ENCODE measurements at regions not wholly inside any gene's neighbourhood (a gene's known extent, or its start where the extent isn't known, plus 50 kb on each side); places are given as distances from the start of the nearest gene placed in this dataset.

DNA sequence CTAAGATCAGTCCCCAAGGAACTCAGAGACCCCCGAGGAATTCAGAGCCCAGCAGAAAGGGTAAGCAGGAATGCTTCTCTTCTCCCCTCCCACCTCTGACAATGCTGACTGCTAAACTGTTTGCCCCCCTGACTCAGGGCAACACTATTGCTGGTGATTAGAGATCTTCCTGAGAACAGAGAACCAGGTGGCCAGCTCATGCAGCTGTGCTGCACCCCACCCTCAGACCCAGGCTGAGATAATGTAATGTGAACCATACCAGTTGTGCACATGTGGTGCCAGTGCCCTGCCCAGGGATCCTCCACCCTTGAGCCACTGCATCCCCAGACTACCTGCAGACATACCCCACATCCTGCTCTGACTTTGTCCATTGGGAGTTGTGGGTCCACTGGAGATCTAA, 139.1 kb upstream of the ARG1 start:
- no peak for TF ChIP-seq ZNF114 (CRISPR knock-in tag; IDR thresholded peaks at IDR 0.05)
- TF ChIP-seq STAT1 (IDR thresholded peaks at IDR 0.05; ENCODE audit: unreplicated experiment) = no peak
- TF ChIP-seq, protein P1, sequence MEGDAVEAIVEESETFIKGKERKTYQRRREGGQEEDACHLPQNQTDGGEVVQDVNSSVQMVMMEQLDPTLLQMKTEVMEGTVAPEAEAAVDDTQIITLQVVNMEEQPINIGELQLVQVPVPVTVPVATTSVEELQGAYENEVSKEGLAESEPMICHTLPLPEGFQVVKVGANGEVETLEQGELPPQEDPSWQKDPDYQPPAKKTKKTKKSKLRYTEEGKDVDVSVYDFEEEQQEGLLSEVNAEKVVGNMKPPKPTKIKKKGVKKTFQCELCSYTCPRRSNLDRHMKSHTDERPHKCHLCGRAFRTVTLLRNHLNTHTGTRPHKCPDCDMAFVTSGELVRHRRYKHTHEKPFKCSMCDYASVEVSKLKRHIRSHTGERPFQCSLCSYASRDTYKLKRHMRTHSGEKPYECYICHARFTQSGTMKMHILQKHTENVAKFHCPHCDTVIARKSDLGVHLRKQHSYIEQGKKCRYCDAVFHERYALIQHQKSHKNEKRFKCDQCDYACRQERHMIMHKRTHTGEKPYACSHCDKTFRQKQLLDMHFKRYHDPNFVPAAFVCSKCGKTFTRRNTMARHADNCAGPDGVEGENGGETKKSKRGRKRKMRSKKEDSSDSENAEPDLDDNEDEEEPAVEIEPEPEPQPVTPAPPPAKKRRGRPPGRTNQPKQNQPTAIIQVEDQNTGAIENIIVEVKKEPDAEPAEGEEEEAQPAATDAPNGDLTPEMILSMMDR (conservative IDR thresholded peaks at IDR 0.05; ENCODE audit: low read depth in 2 of 2) = no peak
- TF ChIP-seq EZH2 (IDR thresholded peaks at IDR 0.05; ENCODE audit: low read depth, unreplicated experiment) = no peak
- TF ChIP-seq EZH2phosphoT487 (IDR thresholded peaks at IDR 0.05; ENCODE audit: unreplicated experiment) = no peak
- TF ChIP-seq, protein P2, sequence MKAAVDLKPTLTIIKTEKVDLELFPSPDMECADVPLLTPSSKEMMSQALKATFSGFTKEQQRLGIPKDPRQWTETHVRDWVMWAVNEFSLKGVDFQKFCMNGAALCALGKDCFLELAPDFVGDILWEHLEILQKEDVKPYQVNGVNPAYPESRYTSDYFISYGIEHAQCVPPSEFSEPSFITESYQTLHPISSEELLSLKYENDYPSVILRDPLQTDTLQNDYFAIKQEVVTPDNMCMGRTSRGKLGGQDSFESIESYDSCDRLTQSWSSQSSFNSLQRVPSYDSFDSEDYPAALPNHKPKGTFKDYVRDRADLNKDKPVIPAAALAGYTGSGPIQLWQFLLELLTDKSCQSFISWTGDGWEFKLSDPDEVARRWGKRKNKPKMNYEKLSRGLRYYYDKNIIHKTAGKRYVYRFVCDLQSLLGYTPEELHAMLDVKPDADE (IDR thresholded peaks at IDR 0.05) = no peak
- TF ChIP-seq, protein P3, sequence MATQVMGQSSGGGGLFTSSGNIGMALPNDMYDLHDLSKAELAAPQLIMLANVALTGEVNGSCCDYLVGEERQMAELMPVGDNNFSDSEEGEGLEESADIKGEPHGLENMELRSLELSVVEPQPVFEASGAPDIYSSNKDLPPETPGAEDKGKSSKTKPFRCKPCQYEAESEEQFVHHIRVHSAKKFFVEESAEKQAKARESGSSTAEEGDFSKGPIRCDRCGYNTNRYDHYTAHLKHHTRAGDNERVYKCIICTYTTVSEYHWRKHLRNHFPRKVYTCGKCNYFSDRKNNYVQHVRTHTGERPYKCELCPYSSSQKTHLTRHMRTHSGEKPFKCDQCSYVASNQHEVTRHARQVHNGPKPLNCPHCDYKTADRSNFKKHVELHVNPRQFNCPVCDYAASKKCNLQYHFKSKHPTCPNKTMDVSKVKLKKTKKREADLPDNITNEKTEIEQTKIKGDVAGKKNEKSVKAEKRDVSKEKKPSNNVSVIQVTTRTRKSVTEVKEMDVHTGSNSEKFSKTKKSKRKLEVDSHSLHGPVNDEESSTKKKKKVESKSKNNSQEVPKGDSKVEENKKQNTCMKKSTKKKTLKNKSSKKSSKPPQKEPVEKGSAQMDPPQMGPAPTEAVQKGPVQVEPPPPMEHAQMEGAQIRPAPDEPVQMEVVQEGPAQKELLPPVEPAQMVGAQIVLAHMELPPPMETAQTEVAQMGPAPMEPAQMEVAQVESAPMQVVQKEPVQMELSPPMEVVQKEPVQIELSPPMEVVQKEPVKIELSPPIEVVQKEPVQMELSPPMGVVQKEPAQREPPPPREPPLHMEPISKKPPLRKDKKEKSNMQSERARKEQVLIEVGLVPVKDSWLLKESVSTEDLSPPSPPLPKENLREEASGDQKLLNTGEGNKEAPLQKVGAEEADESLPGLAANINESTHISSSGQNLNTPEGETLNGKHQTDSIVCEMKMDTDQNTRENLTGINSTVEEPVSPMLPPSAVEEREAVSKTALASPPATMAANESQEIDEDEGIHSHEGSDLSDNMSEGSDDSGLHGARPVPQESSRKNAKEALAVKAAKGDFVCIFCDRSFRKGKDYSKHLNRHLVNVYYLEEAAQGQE (IDR thresholded peaks at IDR 0.05; ENCODE audit: unreplicated experiment) = no peak
- no peak for TF ChIP-seq POLR2AphosphoS5 (IDR thresholded peaks at IDR 0.05; ENCODE audit: low read depth)
- TF ChIP-seq CREB1 (CRISPR knock-in tag; IDR thresholded peaks at IDR 0.05; ENCODE audit: low read depth) = no peak
- TF ChIP-seq, protein P4, sequence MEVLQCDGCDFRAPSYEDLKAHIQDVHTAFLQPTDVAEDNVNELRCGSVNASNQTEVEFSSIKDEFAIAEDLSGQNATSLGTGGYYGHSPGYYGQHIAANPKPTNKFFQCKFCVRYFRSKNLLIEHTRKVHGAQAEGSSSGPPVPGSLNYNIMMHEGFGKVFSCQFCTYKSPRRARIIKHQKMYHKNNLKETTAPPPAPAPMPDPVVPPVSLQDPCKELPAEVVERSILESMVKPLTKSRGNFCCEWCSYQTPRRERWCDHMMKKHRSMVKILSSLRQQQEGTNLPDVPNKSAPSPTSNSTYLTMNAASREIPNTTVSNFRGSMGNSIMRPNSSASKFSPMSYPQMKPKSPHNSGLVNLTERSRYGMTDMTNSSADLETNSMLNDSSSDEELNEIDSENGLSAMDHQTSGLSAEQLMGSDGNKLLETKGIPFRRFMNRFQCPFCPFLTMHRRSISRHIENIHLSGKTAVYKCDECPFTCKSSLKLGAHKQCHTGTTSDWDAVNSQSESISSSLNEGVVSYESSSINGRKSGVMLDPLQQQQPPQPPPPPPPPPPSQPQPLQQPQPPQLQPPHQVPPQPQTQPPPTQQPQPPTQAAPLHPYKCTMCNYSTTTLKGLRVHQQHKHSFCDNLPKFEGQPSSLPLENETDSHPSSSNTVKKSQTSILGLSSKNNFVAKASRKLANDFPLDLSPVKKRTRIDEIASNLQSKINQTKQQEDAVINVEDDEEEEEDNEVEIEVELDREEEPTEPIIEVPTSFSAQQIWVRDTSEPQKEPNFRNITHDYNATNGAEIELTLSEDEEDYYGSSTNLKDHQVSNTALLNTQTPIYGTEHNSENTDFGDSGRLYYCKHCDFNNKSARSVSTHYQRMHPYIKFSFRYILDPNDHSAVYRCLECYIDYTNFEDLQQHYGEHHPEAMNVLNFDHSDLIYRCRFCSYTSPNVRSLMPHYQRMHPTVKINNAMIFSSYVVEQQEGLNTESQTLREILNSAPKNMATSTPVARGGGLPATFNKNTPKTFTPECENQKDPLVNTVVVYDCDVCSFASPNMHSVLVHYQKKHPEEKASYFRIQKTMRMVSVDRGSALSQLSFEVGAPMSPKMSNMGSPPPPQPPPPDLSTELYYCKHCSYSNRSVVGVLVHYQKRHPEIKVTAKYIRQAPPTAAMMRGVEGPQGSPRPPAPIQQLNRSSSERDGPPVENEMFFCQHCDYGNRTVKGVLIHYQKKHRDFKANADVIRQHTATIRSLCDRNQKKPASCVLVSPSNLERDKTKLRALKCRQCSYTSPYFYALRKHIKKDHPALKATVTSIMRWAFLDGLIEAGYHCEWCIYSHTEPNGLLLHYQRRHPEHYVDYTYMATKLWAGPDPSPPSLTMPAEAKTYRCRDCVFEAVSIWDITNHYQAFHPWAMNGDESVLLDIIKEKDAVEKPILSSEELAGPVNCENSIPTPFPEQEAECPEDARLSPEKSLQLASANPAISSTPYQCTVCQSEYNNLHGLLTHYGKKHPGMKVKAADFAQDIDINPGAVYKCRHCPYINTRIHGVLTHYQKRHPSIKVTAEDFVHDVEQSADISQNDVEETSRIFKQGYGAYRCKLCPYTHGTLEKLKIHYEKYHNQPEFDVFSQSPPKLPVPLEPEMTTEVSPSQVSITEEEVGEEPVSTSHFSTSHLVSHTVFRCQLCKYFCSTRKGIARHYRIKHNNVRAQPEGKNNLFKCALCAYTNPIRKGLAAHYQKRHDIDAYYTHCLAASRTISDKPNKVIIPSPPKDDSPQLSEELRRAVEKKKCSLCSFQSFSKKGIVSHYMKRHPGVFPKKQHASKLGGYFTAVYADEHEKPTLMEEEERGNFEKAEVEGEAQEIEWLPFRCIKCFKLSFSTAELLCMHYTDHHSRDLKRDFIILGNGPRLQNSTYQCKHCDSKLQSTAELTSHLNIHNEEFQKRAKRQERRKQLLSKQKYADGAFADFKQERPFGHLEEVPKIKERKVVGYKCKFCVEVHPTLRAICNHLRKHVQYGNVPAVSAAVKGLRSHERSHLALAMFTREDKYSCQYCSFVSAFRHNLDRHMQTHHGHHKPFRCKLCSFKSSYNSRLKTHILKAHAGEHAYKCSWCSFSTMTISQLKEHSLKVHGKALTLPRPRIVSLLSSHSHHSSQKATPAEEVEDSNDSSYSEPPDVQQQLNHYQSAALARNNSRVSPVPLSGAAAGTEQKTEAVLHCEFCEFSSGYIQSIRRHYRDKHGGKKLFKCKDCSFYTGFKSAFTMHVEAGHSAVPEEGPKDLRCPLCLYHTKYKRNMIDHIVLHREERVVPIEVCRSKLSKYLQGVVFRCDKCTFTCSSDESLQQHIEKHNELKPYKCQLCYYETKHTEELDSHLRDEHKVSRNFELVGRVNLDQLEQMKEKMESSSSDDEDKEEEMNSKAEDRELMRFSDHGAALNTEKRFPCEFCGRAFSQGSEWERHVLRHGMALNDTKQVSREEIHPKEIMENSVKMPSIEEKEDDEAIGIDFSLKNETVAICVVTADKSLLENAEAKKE (CRISPR knock-in tag; IDR thresholded peaks at IDR 0.05) = no peak

Data from GM23338 (cell line).